ENCODE measurements at regions not wholly inside any gene's neighbourhood (a gene's known extent, or its start where the extent isn't known, plus 50 kb on each side); places are given as distances from the start of the nearest gene placed in this dataset.

- Histone ChIP-seq H3K4me1 (ENCODE audit: control insufficient read depth in 4 of 4, insufficient read depth in 4 of 4, low read length in 3 of 4) (peaks cover 5 to 31% (median 9%) of the 10 kb centered on the region in 4 donors), H3K27ac (ENCODE audit: low read depth in 1 of 2, low read length in 2 of 2) (no peak overlapping the region), H3K27me3 (ENCODE audit: control insufficient read depth in 4 of 4, insufficient read depth in 4 of 4, low read length in 3 of 4) (no peaks in the 10 kb centered on the region), H3K4me3 (ENCODE audit: low read depth in 1 of 3, low read length in 3 of 3) (no peak overlapping the region), H3K9ac (ENCODE audit: low read depth in 1 of 2, low read length in 2 of 2) (no peak overlapping the region), H3K9me3 (ENCODE audit: control insufficient read depth in 4 of 4, low read length in 3 of 4) (no peaks in the 10 kb centered on the region), H3K36me3 (ENCODE audit: control insufficient read depth in 4 of 4, insufficient read depth in 3 of 4, low read depth in 1 of 4, low read length in 3 of 4) (no peaks in the 10 kb centered on the region)
- DNase-seq (ENCODE audit: low spot score), result no peak
- no peak for TF ChIP-seq GABPA (IDR thresholded peaks at IDR 0.05 in 1 of 2, conservative IDR thresholded peaks at IDR 0.05 in 1 of 2)
- TF ChIP-seq JUND (IDR thresholded peaks at IDR 0.05), result no peak
- TF ChIP-seq NR2F2 (IDR thresholded peaks at IDR 0.05), result no peak
- no peak for TF ChIP-seq HNF4A (conservative IDR thresholded peaks at IDR 0.05)
- WGBS, result 99% methylated on average over 1 of the region's 1 CpG
Observed at GRCh38 chr3:144164352-144164751, 192.7 kb downstream of the DIPK2A start.

- Histone ChIP-seq H3K27ac (ENCODE audit: low read depth in 1 of 2, low read length in 2 of 2) (no peak overlapping the region), H3K4me1 (ENCODE audit: control insufficient read depth in 4 of 4, insufficient read depth in 4 of 4, low read length in 3 of 4) (peaks cover 5 to 26% (median 9%) of the 10 kb centered on the region in 4 donors), H3K4me3 (ENCODE audit: low read depth in 1 of 3, low read length in 3 of 3) (no peak overlapping the region), H3K36me3 (ENCODE audit: control insufficient read depth in 4 of 4, insufficient read depth in 3 of 4, low read depth in 1 of 4, low read length in 3 of 4) (no peaks in the 10 kb centered on the region), H3K27me3 (ENCODE audit: control insufficient read depth in 4 of 4, insufficient read depth in 4 of 4, low read length in 3 of 4) (no peaks in the 10 kb centered on the region), H3K9me3 (ENCODE audit: control insufficient read depth in 4 of 4, low read length in 3 of 4) (no peaks in the 10 kb centered on the region), H3K9ac (ENCODE audit: low read depth in 1 of 2, low read length in 2 of 2) (no peak overlapping the region)
- DNase-seq (ENCODE audit: low spot score), result no peak
- TF ChIP-seq RAD21 (IDR thresholded peaks at IDR 0.05), result no peak
- TF ChIP-seq MAX (IDR thresholded peaks at IDR 0.05), result no peak
- TF ChIP-seq ATF3 (IDR thresholded peaks at IDR 0.05), result no peak
- TF ChIP-seq EGR1 (IDR thresholded peaks at IDR 0.05; ENCODE audit: low read depth in 2 of 2), result no peak
- TF ChIP-seq REST (IDR thresholded peaks at IDR 0.05), result no peak
- no peak for TF ChIP-seq FOXA1 (IDR thresholded peaks at IDR 0.05)
- TF ChIP-seq RXRA (IDR thresholded peaks at IDR 0.05), result no peak
- TF ChIP-seq SP1 (IDR thresholded peaks at IDR 0.05), result no peak
- TF ChIP-seq FOXA2 (IDR thresholded peaks at IDR 0.05), result no peak
- TF ChIP-seq HNF4G (IDR thresholded peaks at IDR 0.05), result no peak
- no peak for TF ChIP-seq TAF1 (conservative IDR thresholded peaks at IDR 0.05)
- TF ChIP-seq ZBTB33 (IDR thresholded peaks at IDR 0.05), result no peak
- no peak for TF ChIP-seq JUND (IDR thresholded peaks at IDR 0.05)
- no peak for TF ChIP-seq YY1 (IDR thresholded peaks at IDR 0.05)
- no peak for TF ChIP-seq HNF4A (conservative IDR thresholded peaks at IDR 0.05)
- 58% methylated on average over 2 of the region's 2 CpGs for WGBS
Observed at GRCh38 chr3:144165482-144165881, 193.9 kb downstream of the DIPK2A start.
